ENCODE measurements at regions not wholly inside any gene's neighbourhood (a gene's known extent, or its start where the extent isn't known, plus 50 kb on each side); places are given as distances from the start of the nearest gene placed in this dataset.

- no peak overlapping the region for H2AFZ ChIP-seq (ENCODE audit: low read length)
- no peak overlapping the region for H3K4me3 ChIP-seq (ENCODE audit: low read depth, low read length, poor library complexity, severe bottlenecking)
- H3K27ac ChIP-seq (ENCODE audit: low read depth, low read length, poor library complexity, severe bottlenecking) = no peak overlapping the region
- TF ChIP-seq EZH2 (IDR thresholded peaks at IDR 0.05; ENCODE audit: borderline replicate concordance, low read length) = no peak
- TF ChIP-seq CTCF (IDR thresholded peaks at IDR 0.05; ENCODE audit: low read length) = no peak
- H3K4me1 ChIP-seq (ENCODE audit: insufficient read depth, low read length, severe bottlenecking) = no peaks in the 10 kb centered on the region
- H3K9me2 ChIP-seq (ENCODE audit: low read depth, low read length) = no peaks in the 10 kb centered on the region
- H3K36me3 ChIP-seq (ENCODE audit: insufficient read depth, low read length) = no peaks in the 10 kb centered on the region
- no peaks in the 10 kb centered on the region for H3K9me3 ChIP-seq (ENCODE audit: low read length)
- no peaks in the 10 kb centered on the region for H3K79me2 ChIP-seq (ENCODE audit: insufficient read depth, low read length)
- H3F3A ChIP-seq (ENCODE audit: insufficient read depth, low read length) = no peaks in the 10 kb centered on the region
- H4K20me1 ChIP-seq (ENCODE audit: insufficient read depth, low read length) = no peaks in the 10 kb centered on the region
- H3K9ac ChIP-seq (ENCODE audit: low read length) = no peak overlapping the region
- no peaks in the 10 kb centered on the region for H3K27me3 ChIP-seq (ENCODE audit: insufficient read depth, low read length)
- no peak overlapping the region for H3K4me2 ChIP-seq (ENCODE audit: low read length)
Observed at GRCh38 chr6:167733740-167734661, 92.7 kb upstream of the AFDN start.

- Histone ChIP-seq H3K27ac (ENCODE audit: low read depth, low read length, poor library complexity, severe bottlenecking) (no peak overlapping the region), H3K4me3 (ENCODE audit: low read depth, low read length, poor library complexity, severe bottlenecking) (no peak overlapping the region)
Observed at GRCh38 chr6:167734662-167735083, 92.0 kb upstream of the AFDN start.

More at GRCh38 chr6:167734662-167735083, 92.0 kb upstream of the AFDN start:
- no peaks in the 10 kb centered on the region for H3K9me3 ChIP-seq (ENCODE audit: low read length)
- H3K4me2 ChIP-seq (ENCODE audit: low read length) = no peak overlapping the region
- no peak overlapping the region for H2AFZ ChIP-seq (ENCODE audit: low read length)
- no peaks in the 10 kb centered on the region for H3K79me2 ChIP-seq (ENCODE audit: insufficient read depth, low read length)
- H3K9me2 ChIP-seq (ENCODE audit: low read depth, low read length) = no peaks in the 10 kb centered on the region
- TF ChIP-seq EZH2 (IDR thresholded peaks at IDR 0.05; ENCODE audit: borderline replicate concordance, low read length) (no peak), CTCF (IDR thresholded peaks at IDR 0.05; ENCODE audit: low read length) (no peak)
- no peaks in the 10 kb centered on the region for H3K4me1 ChIP-seq (ENCODE audit: insufficient read depth, low read length, severe bottlenecking)
- H3K9ac ChIP-seq (ENCODE audit: low read length) = no peak overlapping the region
- no peaks in the 10 kb centered on the region for H3K27me3 ChIP-seq (ENCODE audit: insufficient read depth, low read length)
- H4K20me1 ChIP-seq (ENCODE audit: insufficient read depth, low read length) = no peaks in the 10 kb centered on the region
- no peaks in the 10 kb centered on the region for H3K36me3 ChIP-seq (ENCODE audit: insufficient read depth, low read length)
- H3F3A ChIP-seq (ENCODE audit: insufficient read depth, low read length) = no peaks in the 10 kb centered on the region

All from OCI-LY1 (cell line).